ENCODE measurements at regions not wholly inside any gene's neighbourhood (a gene's known extent, or its start where the extent isn't known, plus 50 kb on each side); places are given as distances from the start of the nearest gene placed in this dataset.
A peak's percentile ranks its signal among the peaks of the same experiment; 100 is the strongest.
"Not testable (repeated sequence)": the region's sequence is repeated elsewhere in the genome, so short reads cannot be mapped to it uniquely, and the experiment has no call there.

- not testable (repeated sequence) for H4K91ac ChIP-seq (ENCODE audit: low read depth, low read length, poor library complexity)
Observed at GRCh38 chr3:181475146-181475545, 236.6 kb upstream of the SOX2 start.

DNA sequence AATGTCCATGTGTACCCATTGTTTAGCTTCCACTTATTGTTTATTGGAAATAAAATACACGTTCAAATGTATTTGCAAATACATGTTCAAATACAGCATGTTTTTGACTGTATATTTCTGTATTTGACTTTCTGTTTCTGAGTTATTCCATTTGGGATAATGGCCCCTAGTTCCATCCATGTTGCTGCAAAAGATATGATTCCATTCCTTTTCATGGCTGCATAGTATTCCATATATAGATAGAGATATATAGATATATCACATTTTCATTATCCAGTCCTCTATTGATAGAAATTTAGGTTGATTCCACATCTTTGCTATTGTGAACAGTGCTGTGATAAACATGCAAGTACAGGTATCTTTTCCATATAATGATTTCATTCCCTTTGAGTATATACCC is 241.4 kb upstream of the SOX2 start:
- Histone ChIP-seq H3K18ac (ENCODE audit: low read length) (no peak overlapping the region), H2AK5ac (ENCODE audit: low read depth, low read length) (no peak overlapping the region), H2BK5ac (ENCODE audit: low read length) (no peak overlapping the region), H3K27me3 (ENCODE audit: control insufficient read depth in 3 of 3, insufficient read depth in 3 of 3, low read depth in 1 of 3, low read length in 3 of 3) (no peaks in the 10 kb centered on the region), H2BK15ac (ENCODE audit: low read length) (no peak overlapping the region), H3K36me3 (replicated peaks in 1 of 2; ENCODE audit: control insufficient read depth in 2 of 2, insufficient read depth in 2 of 2, low read length in 2 of 2) (no peaks in the 10 kb centered on the region), H2BK12ac (ENCODE audit: low read length) (no peak overlapping the region), H3K4me2 (ENCODE audit: insufficient read depth, low read length, poor library complexity, severe bottlenecking) (no peak overlapping the region), H3K9ac (ENCODE audit: low read depth, low read length, poor library complexity) (no peak overlapping the region), H3K4ac (ENCODE audit: low read length) (no peak overlapping the region), H3K23ac (ENCODE audit: low read depth, low read length, poor library complexity) (no peak overlapping the region), H3K9me3 (replicated peaks in 1 of 2; ENCODE audit: control insufficient read depth in 2 of 2, insufficient read depth in 1 of 2, low read depth in 1 of 2, low read length in 2 of 2) (peaks cover 2 to 7% of the 10 kb centered on the region in 2 donors), H3K27ac (replicated peaks; ENCODE audit: low read length) (no peak overlapping the region), H2AFZ (ENCODE audit: low read length) (no peak overlapping the region), H3K4me3 (ENCODE audit: low read length in 2 of 2) (no peak overlapping the region), H2BK120ac (ENCODE audit: low read depth, low read length) (no peak overlapping the region), H4K91ac (ENCODE audit: low read depth, low read length, poor library complexity) (no peak overlapping the region), H3K4me1 (ENCODE audit: control insufficient read depth in 2 of 2, insufficient read depth in 1 of 2, low read depth in 1 of 2, low read length in 2 of 2) (peaks cover 0 to 2% of the 10 kb centered on the region in 2 donors), H4K8ac (ENCODE audit: low read depth, low read length) (no peak overlapping the region), H3K14ac (ENCODE audit: low read length) (no peak overlapping the region), H3K79me1 (ENCODE audit: low read depth, low read length) (no peaks in the 10 kb centered on the region)
- no peak for DNase-seq (ENCODE audit: low spot score)
- WGBS, 2 donors (ENCODE audit: extremely low coverage in 2 of 2, insufficient read length in 2 of 2, insufficient replicate concordance in 1 of 2), result no CpG with 5 or more reads among the region's 1 CpG

More at GRCh38 chr3:181475146-181475545, 236.6 kb upstream of the SOX2 start:
- H3K4me1 ChIP-seq (ENCODE audit: control insufficient read depth in 2 of 2, insufficient read depth in 1 of 2, low read depth in 1 of 2, low read length in 2 of 2); H2AK5ac ChIP-seq (ENCODE audit: low read depth, low read length); H2BK15ac ChIP-seq (ENCODE audit: low read length); H2BK5ac ChIP-seq (ENCODE audit: low read length); H4K8ac ChIP-seq (ENCODE audit: low read depth, low read length); H3K14ac ChIP-seq (ENCODE audit: low read length); H2AFZ ChIP-seq (ENCODE audit: low read length); H3K23ac ChIP-seq (ENCODE audit: low read depth, low read length, poor library complexity); H3K27me3 ChIP-seq (ENCODE audit: control insufficient read depth in 3 of 3, insufficient read depth in 3 of 3, low read depth in 1 of 3, low read length in 3 of 3); H2BK120ac ChIP-seq (ENCODE audit: low read depth, low read length); H2BK12ac ChIP-seq (ENCODE audit: low read length); DNase-seq (ENCODE audit: low spot score); H3K18ac ChIP-seq (ENCODE audit: low read length); H3K4me3 ChIP-seq (ENCODE audit: low read length in 2 of 2); H3K36me3 ChIP-seq (replicated peaks in 1 of 2; ENCODE audit: control insufficient read depth in 2 of 2, insufficient read depth in 2 of 2, low read length in 2 of 2); H3K4ac ChIP-seq (ENCODE audit: low read length); H3K4me2 ChIP-seq (ENCODE audit: insufficient read depth, low read length, poor library complexity, severe bottlenecking); H3K9ac ChIP-seq (ENCODE audit: low read depth, low read length, poor library complexity); H3K79me1 ChIP-seq (ENCODE audit: low read depth, low read length); H3K27ac ChIP-seq (replicated peaks; ENCODE audit: low read length): not testable (repeated sequence)
- no CpG with 5 or more reads among the region's 1 CpG for WGBS, 2 donors (ENCODE audit: extremely low coverage in 2 of 2, insufficient read length in 2 of 2, insufficient replicate concordance in 1 of 2)
- H3K9me3 ChIP-seq (replicated peaks in 1 of 2; ENCODE audit: control insufficient read depth in 2 of 2, insufficient read depth in 1 of 2, low read depth in 1 of 2, low read length in 2 of 2), result peaks cover 4 to 20% of the 10 kb centered on the region in 2 donors

GRCh38 chr3:181464033-181464694 is 247.6 kb upstream of the SOX2 start:
- H3K18ac ChIP-seq (ENCODE audit: low read length), result no peak overlapping the region
- no peak overlapping the region for H2BK5ac ChIP-seq (ENCODE audit: low read length)
- WGBS, 2 donors (ENCODE audit: extremely low coverage in 2 of 2, insufficient read length in 2 of 2, insufficient replicate concordance in 1 of 2), result no CpG with 5 or more reads among the region's 6 CpGs

DNA sequence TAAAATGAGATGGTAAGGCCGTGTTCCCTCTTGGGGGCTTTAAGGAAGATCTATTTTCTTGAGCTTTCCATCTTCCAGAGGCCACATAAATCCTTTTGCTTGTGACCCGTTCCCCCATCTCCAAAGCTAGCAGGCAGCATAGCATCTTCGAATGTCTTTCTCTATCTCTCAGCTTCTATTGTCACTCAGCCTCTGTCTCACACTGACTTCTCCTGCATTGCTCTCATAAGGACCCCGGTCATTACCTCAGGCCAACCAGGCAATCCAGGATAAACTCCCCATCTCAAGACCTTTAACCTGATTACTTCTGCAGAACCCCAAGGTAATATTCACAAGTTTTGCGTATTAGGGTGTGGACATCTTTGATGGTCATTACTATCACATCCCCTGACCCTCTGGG is 250.3 kb upstream of the SOX2 start:
- no peak overlapping the region for H2BK15ac ChIP-seq (ENCODE audit: low read length)

More at GRCh38 chr3:181464033-181464694, 247.6 kb upstream of the SOX2 start:
- Histone ChIP-seq H3K9ac (ENCODE audit: low read depth, low read length, poor library complexity) (no peak overlapping the region), H2AFZ (ENCODE audit: low read length) (peak overlapping the region; percentile 46), H3K4me2 (ENCODE audit: insufficient read depth, low read length, poor library complexity, severe bottlenecking) (no peak overlapping the region), H3K79me1 (ENCODE audit: low read depth, low read length) (no peaks in the 10 kb centered on the region), H3K4ac (ENCODE audit: low read length) (no peak overlapping the region), H3K27ac (replicated peaks; ENCODE audit: low read length) (no peak overlapping the region), H3K9me3 (replicated peaks in 1 of 2; ENCODE audit: control insufficient read depth in 2 of 2, insufficient read depth in 1 of 2, low read depth in 1 of 2, low read length in 2 of 2) (peaks cover 0 to 3% of the 10 kb centered on the region in 2 donors), H4K8ac (ENCODE audit: low read depth, low read length) (no peak overlapping the region), H4K91ac (ENCODE audit: low read depth, low read length, poor library complexity) (no peak overlapping the region), H3K14ac (ENCODE audit: low read length) (no peak overlapping the region), H3K4me3 (ENCODE audit: low read length in 2 of 2) (no peak overlapping the region), H2BK15ac (ENCODE audit: low read length) (no peak overlapping the region), H3K36me3 (replicated peaks in 1 of 2; ENCODE audit: control insufficient read depth in 2 of 2, insufficient read depth in 2 of 2, low read length in 2 of 2) (no peaks in the 10 kb centered on the region), H3K23ac (ENCODE audit: low read depth, low read length, poor library complexity) (no peak overlapping the region), H3K4me1 (ENCODE audit: control insufficient read depth in 2 of 2, insufficient read depth in 1 of 2, low read depth in 1 of 2, low read length in 2 of 2) (peaks cover 2 to 15% of the 10 kb centered on the region in 2 donors), H2BK120ac (ENCODE audit: low read depth, low read length) (no peak overlapping the region), H2BK12ac (ENCODE audit: low read length) (no peak overlapping the region), H3K27me3 (ENCODE audit: control insufficient read depth in 3 of 3, insufficient read depth in 3 of 3, low read depth in 1 of 3, low read length in 3 of 3) (no peaks in the 10 kb centered on the region), H2AK5ac (ENCODE audit: low read depth, low read length) (no peak overlapping the region)
- DNase-seq (ENCODE audit: low spot score), result no peak

More for the DNA sequence above, 250.3 kb upstream of the SOX2 start:
- no CpG with 5 or more reads among the region's 5 CpGs for WGBS, 2 donors (ENCODE audit: extremely low coverage in 2 of 2, insufficient read length in 2 of 2, insufficient replicate concordance in 1 of 2)
- Histone ChIP-seq H2BK5ac (ENCODE audit: low read length) (no peak overlapping the region), H3K23ac (ENCODE audit: low read depth, low read length, poor library complexity) (no peak overlapping the region), H3K4me1 (ENCODE audit: control insufficient read depth in 2 of 2, insufficient read depth in 1 of 2, low read depth in 1 of 2, low read length in 2 of 2) (peaks cover 0 to 40% of the 10 kb centered on the region in 2 donors), H3K9ac (ENCODE audit: low read depth, low read length, poor library complexity) (no peak overlapping the region), H2AFZ (ENCODE audit: low read length) (no peak overlapping the region), H3K36me3 (replicated peaks in 1 of 2; ENCODE audit: control insufficient read depth in 2 of 2, insufficient read depth in 2 of 2, low read length in 2 of 2) (no peaks in the 10 kb centered on the region), H2AK5ac (ENCODE audit: low read depth, low read length) (no peak overlapping the region), H4K91ac (ENCODE audit: low read depth, low read length, poor library complexity) (no peak overlapping the region), H3K18ac (ENCODE audit: low read length) (no peak overlapping the region), H3K14ac (ENCODE audit: low read length) (no peak overlapping the region), H3K27me3 (ENCODE audit: control insufficient read depth in 3 of 3, insufficient read depth in 3 of 3, low read depth in 1 of 3, low read length in 3 of 3) (no peaks in the 10 kb centered on the region), H3K9me3 (replicated peaks in 1 of 2; ENCODE audit: control insufficient read depth in 2 of 2, insufficient read depth in 1 of 2, low read depth in 1 of 2, low read length in 2 of 2) (peaks cover 0 to 3% of the 10 kb centered on the region in 2 donors), H3K4me2 (ENCODE audit: insufficient read depth, low read length, poor library complexity, severe bottlenecking) (no peak overlapping the region), H3K79me1 (ENCODE audit: low read depth, low read length) (no peaks in the 10 kb centered on the region), H3K4ac (ENCODE audit: low read length) (no peak overlapping the region), H4K8ac (ENCODE audit: low read depth, low read length) (no peak overlapping the region), H3K27ac (replicated peaks; ENCODE audit: low read length) (no peak overlapping the region), H2BK120ac (ENCODE audit: low read depth, low read length) (no peak overlapping the region), H3K4me3 (ENCODE audit: low read length in 2 of 2) (no peak overlapping the region), H2BK12ac (ENCODE audit: low read length) (no peak overlapping the region)
- no peak for DNase-seq (ENCODE audit: low spot score)
